DMS53 treated with DMSO at 0.1 percent for 48 hours (cell line): ENCODE measurements at regions not wholly inside any gene's neighbourhood (a gene's known extent, or its start where the extent isn't known, plus 50 kb on each side); places are given as distances from the start of the nearest gene placed in this dataset.
"Not testable (repeated sequence)": the region's sequence is repeated elsewhere in the genome, so short reads cannot be mapped to it uniquely, and the experiment has no call there.

ENCODE experiments used
- DNase-seq: peaks from one replicate; lab custom pipeline; 2025; ENCODE audit not compliant: unreplicated experiment; lab: John Stamatoyannopoulos, UW

DNA sequence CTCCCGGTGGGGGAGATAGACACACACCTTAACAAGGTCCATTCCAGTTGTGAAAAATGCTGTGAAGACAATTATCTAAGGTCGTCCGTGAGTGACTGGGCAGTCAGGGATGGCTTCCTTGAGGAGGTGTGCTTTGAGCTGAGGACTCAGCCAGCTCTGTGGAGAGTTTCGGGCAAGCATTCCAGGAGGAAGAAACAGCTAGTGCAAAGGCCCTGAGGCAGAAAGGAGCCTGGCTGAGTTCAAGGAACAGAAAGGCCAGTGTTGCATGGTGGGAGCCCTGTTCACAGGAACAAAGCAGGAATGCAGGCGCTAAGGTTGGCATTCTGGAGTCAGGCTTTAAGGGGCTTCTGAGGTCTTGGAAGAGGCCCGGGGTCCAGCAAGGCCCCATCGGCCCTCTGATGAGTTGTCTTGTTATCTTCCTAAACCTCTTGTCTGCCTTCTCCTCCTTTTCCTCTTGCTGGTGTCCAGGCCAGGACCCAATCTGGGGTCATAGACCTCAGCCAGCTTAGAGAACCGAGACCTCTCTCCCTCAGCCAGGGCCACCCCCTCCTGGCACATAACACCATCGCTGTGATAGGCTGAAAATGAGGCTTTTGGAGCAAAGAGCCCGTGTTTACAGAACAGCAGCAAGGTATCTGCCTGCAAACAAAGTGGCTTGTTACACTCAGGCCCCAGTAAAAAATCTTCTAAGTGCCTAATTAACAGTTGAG, 270.2 kb upstream of the MVB12B start:
- DNase-seq = no peak

DNA sequence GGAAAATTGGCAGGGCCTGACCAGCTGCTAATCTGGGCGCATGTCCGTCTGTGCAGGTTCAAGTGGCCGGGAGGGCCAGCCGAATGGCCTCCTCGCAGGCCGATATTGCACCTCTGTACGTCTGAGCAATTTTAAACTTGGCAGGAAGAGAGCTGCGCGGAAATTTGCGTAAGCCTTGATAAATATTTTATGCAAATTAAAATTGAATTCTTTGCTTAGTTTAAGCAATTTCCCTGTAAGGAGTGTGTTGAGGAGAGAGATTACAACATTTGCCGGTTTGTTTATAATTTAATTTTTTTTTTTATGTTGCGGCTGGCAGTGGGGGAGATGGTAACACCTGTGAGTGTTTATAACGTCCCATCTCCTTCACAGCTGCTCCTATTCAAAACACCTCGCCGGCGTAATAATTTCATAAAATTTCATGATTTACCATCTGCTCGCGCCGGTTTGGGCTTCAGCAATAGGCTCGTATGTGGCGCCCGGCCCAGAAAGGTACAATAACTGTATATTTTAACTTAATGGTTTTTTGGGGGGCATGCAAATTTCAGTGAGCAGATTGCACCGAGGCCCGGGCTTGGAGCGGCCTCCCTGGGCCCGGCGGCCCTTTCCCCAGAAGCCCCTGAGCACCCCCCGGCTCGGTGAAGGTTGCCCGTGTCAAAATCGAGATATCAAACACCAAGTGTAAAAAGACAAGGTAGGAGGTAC, 269.4 kb upstream of the MVB12B start:
- peak; percentile 3 for DNase-seq

DNA sequence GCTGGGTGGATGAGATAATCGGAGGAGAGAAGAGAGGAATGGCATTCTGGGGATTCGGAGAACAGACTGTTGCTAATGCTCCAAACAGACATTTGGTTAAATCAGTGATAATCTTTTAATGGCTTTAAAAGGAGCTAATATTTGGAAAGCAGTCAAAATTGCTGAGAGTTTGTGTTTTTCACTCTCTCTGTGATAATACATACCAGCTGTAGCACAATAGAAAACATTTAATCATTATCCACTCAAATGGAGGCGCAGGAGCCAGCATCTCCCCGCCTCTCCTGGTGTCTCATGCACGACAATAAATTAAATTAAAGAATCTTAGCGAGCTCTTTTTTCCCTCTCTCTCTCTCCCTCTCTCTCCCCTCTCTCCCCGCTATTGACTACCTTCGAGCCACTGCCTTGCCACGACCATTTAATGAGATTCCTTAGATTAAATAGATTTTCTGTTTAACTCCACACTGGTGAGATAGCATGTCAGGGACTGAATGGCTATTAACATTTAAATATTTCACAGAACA, 268.6 kb upstream of the MVB12B start:
- DNase-seq = no peak

DNA sequence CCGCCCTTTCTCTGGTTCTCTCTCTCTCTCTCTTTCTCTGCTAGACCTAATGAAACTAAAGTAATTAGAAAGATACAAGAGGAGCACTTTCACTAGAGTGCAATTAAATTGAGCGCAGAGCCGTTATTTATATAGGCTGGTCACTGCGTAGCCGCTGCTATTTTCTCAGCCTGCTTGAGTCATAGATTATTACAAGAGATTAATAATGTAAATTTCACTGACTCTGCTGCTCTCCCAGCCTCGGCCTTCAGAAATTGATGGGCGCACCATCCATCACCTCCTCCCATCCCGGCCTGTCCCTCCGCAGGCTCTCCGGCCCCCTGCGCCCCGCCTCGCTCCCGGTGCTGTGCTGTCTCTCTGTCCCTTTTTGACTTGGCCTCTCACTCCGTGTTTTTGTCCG, 268.0 kb upstream of the MVB12B start:
- DNase-seq = no peak

DNA sequence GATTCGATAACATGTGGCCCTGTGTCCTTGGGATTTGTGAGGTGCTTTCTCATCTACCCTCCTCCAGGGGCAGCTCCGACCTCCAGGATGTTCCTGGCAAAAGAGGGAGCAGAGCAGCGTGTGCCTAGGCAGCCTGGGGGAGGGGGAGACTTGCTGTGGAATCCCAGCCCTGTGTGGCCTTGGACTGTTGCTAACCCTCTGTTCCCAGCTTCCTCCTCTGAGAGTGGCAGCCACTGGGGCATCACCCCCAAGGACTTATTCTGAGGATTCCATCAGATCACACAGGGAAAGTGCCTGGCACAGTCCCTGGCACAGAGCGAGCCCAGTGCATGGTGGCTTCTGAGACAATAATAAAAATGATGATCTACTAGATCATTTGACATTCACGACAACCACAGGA, 265.1 kb upstream of the MVB12B start:
- DNase-seq = no peak

DNA sequence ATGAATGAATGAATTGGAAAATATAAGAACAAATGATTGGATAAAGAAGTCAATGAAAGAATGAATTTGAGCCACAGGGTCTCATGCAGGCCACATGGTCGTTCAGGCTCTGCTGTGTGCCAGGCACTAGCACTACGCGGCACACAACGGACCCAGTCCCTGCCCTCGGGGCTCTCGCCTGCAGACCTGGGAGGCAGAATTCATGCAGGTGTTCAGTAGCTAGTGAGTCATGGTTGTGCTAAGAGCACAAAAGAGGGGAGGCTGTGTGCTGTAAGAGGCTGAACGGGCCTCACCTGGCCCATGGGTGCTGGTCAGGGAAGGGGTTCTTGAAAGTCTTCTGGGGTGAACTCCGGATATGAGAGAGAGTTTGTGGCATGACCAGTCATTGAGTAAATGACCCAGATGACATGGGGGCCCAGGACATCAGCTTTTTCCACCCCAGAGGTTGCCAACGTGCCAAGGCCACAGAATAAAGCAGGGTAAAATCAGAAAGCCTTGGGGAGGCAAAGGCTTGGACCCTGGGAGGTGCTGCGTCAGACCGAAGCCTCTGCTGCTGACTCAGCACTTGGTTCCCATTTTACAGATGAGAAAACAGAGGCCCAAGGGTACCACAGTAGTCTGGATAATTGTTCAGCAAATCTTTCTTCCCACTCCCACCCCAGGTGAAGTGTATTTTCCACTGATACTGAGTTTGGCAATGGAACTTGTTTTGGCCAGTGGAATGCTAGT, 264.3 kb upstream of the MVB12B start:
- no peak for DNase-seq

DNA sequence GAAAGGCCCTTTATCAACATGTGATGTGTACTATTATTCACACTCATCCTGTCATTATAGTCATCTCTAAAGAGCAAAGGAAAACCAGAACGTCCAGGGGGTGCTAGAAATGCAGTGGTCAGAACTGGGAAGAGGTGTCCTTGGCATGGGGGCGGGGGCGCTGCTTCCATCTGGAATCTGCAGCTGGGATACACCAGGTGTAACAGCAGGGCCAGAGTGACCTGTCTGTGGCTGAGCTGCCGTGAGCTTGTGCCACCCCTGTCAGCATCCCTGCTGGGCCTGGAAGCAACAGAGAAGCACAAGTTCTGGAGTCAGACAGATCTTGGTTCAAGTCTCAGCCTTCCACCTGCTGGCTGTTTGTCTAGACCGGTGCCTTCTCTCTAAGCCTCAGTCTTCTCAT, 263.3 kb upstream of the MVB12B start:
- DNase-seq = no peak

DNA sequence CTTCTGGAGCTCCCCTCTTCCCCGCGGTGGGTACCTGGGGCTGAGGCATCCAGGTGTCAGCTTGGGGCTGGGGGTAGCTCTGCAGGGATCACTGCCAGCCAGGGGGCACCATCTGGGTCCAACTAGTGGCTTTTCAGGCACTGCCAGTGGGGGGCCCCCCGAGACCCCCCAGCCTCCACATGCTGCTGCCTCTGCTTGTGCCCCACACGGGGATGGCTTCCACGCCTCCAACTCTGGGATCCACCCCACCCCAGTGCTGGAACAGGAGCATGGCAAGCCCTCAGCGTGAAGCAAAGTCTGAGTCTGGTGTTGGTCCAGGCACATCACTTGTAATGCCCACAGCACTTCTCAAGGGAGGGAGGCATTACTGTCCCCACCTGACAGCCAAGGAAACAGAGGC, 260.5 kb upstream of the MVB12B start:
- no peak for DNase-seq

DNA sequence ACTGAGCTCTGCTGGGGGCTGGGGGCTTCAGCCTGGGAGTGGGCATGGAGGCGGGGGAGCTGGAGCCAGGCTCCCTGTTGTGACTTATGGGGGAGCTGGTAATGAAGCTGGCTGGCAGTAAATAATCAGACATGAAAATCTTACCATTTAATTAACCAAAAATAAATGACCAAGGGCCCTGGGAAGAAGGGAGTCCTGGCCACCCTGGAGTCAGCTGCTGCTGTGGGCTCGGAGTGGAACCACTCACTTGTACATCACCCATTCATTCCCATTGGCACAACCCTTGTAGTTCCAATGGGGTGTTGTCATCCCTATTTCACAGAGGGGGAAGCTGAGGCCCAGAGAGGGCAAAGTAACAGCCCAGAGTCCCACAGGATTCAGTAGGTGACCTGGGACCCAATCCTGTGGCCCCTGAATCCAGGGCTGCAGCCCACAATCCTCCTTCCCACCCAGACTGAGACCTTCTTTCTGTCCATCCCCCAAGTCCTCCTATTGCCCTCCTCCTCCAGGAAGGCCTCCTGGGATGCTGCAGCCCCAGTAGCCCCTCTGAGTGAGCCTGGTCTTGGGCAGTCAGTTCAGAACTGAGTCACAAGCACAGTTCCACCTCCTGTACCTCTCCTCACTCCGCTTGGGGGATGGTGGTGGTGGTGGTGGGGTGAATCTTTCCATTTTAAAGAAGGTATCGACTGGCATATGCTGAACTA, 259.4 kb upstream of the MVB12B start:
- DNase-seq = no peak

DNA sequence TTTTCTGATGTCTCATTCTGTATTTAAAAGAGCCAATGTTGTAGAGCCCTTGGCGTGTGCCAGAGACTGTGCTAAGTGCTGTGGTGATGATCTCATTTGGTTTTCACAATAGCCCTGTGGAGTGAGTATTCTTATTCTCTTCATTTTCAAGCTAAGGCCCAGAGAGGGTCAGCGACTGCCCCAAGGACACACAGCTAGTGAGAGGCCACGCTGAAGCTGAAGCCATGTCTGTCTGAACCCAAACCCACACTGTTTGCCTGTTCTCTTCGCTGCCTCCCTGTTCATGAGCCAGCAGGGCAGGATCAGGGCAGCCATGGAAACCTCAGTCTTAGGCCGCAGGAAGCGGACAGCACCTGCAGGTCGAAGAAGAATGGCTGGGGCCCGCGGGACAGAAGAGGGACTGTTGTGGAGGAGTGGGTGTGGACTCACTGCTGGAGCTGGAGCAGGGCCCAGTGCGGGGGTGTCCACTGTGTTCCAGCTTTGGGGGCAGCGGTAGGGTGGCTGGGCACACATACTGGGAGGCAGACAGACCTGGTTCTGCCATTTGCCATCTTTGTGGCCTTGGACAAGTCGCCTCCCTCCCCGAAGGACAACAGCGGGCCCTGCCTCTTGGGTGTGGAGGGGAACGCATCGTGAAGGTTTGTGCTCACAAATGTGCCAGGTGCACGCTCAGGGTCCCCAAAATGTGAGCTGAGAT, 257.9 kb upstream of the MVB12B start:
- DNase-seq = no peak

DNA sequence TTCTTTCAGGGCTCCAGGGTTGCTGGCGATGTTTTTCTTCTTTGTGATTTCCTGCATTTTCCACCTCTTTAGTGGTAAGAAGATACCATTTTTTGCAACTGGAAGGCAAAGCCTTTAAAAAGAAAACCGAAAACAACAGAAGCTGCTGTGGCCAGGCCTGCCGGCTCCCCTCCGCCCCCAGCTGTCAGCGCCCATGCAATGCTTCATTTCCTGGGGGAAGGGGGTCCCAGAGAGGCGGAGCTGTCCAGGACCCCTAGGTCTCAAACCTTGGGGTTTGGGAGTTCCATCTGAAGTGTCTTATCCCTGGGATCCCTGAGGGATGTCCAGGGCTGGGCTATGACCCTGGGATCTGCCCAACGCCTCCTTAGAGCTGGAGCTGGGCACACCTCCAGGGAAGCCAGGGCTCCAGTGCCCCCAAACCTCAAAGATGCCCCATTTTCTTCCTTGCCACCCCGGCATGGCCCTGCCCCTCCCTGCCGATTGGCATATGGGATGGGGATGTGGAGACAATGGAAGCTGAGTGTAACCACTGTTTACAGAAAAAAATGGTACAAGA, 257.2 kb upstream of the MVB12B start:
- DNase-seq = no peak

DNA sequence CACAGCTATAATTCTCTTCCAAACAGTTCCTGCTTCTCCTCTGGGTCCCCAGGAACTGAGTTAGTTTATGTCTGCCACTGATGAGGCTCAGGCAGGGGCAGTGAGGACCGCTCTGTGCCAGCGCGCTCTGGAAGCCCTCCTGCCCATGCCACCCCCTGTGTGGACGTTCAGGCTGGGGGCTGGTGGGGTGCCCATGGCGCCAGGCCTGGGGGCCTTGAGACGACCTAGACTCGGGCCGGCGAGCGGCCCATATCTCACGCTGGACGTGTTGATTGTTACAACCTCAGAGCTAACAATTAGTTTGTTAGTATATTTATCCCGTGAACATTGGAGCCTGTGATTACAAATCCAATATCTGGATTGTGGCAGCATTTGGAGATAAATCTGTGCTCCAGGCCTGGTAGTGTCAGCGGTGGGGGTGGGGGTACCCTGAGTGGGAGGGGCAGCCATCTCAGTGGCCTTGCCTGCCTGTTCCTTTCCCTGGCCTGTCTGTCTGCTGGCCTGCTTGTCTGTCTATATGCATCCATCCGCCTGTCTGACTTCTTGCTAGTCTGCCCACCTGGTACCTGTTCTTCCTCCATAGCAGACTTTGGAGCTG, 256.5 kb upstream of the MVB12B start:
- no peak for DNase-seq

DNA sequence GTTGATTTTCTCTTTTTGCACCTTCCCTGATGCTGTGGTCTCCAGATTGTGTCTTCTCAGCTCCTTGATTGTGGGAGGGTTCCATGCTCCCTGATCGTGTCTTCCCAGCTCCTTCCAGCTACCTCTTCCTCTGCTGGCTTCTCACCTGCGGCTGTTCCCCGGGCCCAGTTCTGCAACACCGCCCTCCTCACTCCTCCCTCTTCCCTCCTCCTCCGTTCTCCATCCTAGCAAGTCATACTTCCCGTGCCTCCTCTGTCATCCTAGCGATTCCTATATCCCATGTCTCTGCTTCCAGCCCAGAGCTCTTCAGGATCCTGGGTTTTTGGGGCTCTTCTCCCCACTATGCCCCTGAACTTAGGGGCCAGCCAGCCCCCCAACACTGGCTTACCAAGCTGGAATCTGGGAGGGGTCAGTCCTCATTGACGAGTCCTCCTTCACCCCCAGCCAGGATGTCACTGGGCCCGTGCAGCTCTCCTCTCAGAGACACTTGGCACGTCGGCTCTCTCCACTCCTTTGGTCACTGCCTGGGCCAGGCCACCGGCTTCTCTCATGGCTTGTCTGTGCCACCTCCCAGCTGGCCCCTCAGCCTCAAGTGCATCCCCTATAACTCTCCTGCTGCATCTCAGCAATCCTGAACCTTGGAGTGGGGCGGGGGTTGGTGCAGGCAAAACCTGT, 255.4 kb upstream of the MVB12B start:
- no peak for DNase-seq

DNA sequence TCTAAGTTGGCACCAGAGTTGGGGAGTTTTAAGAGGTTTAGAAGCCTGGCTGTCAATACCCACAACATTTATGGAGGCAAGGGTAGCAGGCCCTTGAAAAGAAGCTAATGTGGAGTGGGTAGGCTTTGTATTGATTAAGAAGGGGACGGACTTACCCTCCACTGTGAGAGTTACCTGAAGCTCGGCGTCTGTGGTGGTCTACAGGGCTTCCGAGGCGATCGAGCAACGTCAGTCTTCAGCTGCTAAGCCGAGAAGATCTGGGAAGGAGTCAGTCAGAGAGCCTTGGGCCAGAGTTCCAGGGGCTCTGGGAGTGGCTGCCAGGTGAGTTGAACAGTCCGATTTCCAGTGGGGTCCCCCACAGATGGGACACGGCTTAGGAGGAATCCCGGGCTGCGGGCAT, 249.0 kb upstream of the MVB12B start:
- not testable (repeated sequence) for DNase-seq

DNA sequence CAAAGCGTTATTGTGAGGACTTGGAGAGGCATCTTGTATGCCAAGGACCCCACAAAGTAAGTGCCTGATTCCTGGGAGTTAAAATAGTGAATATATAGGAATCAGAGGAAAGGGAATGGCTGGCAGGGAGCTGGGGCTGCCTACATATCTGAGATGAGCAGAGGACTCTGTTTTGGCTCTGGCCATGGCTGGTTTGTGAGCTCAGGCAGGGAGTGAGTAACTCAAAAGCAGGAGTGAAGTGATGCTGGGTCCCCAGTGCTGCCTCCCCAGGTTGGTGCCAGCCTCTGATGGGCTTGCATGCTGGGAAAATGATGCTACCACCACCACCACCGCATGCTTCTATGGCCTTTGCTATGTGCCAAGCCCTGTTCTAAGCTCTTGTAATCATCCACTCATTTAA, 246.0 kb upstream of the MVB12B start:
- no peak for DNase-seq

DNA sequence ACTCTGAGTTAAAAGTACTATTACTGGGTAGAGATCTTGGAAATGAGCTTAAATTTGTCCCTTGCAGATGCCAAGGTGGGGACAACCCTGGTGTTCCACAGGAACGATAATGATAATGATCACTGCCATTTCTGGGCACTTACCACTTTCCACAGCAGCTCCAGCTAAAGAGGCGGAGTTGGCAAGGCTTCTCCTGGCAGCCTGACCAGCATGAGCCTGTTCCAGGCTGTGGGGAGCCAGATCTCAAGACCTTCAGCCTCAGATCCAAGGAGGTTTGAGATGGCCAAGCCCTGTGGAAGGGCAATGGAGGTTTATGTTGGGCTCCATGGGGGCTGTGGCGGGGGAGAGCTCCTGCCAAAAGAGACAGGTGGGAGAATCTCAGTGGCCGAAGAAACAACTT, 244.9 kb upstream of the MVB12B start:
- DNase-seq = no peak

DNA sequence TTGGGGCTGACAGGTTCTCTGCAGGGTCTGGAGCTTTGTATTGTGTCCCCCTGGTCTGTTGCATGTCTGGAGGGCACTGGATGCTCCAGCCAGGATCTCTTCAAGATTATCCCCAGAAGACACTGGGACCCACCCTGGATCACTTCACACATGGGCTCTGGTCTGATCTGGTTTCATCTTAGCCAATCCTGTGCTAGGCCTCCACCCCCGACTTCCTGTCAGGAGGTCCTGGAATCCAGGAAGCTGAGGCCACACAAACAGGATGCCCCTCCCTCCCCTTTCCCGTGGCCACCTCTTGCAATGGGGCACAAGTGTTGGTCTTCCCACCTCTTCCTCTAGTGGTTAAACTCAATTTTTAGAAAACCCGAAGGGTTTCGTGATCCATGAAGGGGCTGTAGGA, 242.6 kb upstream of the MVB12B start:
- no peak for DNase-seq

DNA sequence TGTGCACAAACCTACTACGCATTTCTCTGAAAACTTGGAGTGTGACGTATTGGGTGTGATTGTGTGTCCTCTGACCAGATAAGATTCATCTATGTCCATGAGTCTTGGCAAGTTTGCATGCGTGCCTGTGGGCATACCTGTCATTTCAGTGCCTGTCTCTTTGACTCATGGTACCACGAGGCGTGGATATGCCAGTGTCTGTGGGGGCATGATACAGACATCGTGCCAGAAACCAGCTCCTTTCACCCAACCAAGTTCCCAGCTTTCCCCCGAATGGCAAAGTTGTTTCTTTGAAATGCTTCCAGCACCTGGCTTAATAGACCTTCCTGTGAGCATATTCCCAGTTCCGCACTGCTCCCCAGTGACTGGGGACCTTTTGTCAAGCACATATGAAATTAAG, 241.9 kb upstream of the MVB12B start:
- no peak for DNase-seq

DNA sequence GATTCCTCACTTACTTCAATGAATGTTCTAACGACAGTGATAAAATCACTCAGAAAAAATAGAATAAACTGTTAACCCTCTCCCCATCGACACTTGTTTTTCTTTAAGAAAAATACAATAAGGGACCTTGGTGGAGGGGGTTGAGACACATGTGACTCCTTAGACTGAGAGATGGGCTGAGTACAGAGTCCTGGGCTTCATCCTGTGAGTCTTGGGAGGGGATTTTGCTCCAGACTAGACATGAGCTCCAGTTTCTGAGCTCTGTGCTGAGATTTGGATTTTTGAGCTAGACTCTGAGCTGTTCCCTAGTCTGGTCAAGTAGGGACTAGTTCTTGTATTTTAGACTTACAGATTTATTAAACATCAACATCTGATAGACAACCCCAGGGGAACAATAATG, 241.5 kb upstream of the MVB12B start:
- DNase-seq = no peak

DNA sequence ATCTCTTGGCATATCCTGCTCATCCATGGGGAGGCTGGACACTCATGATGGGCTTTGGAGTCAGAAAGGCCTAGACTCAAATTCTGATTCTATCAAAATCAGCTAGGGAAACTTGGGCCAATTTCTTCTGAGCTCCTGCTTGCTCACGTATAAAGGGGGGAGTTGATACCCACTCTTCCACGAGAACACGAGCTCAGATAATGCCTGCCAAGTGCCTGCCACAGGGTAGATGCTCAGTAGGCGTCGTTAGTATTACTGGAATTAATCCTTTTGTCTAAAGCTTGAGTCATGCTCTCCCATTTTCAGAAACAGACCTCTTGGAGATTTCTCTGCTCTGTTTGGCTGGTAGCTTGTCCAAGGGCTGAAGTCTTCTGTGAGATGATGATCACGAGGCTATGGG, 238.3 kb upstream of the MVB12B start:
- DNase-seq = no peak
